ENCODE measurements at regions not wholly inside any gene's neighbourhood (a gene's known extent, or its start where the extent isn't known, plus 50 kb on each side); places are given as distances from the start of the nearest gene placed in this dataset.

- no peak for TF ChIP-seq CTCF (IDR thresholded peaks at IDR 0.05; ENCODE audit: low read depth, low read length, poor library complexity, severe bottlenecking)
- TF ChIP-seq EZH2phosphoT487 (IDR thresholded peaks at IDR 0.05; ENCODE audit: borderline replicate concordance, low read length) = no peak
These were observed 214.5 kb upstream of the DDHD1 start for GRCh38 chr14:53367644-53368026.

All from DOHH2 (cell line).